ENCODE measurements at regions not wholly inside any gene's neighbourhood (a gene's known extent, or its start where the extent isn't known, plus 50 kb on each side); places are given as distances from the start of the nearest gene placed in this dataset.

DNA sequence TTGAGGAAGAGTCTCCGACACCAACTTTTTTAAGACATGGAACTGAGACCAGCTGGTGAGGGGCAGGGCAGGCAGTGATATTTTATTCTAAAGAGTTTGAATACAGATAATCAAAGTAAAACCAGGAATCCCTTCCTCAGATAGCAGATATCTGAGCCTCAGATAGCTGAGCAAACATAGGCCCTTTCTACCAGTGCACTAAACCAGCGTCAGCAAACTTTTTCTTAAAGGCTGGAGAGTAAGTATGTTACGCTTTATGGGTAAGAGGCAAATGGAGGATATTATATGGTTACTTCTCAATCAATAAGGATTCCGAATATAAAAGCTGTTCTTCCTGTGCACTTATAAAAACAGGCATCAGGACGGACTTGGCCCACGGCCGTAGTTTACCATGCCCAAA, 73.9 kb downstream of the WNT5A start:
- DNase-seq, result no peak

DNA sequence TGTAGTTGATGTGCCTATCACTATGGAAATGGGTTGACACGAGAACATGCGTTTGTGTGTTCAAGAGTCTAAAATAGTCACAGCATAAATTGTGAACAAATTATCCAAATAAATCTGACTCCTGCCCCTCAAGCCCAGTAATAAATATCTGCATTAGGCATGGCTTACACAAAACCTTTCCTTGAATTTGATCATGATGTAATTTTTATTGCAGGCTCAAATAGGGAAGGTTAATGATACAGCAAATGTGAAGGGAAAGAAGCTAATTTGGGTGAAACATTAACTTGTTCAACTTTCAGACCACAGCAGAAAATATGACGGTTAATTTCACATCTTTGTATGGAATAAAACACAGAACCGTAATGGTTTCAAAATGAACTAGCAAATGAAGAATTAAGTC, 74.6 kb downstream of the WNT5A start:
- DNase-seq, result no peak

GRCh38 chr3:55409806-55410205, 77.3 kb downstream of the WNT5A start:
- no peak for DNase-seq

DNA sequence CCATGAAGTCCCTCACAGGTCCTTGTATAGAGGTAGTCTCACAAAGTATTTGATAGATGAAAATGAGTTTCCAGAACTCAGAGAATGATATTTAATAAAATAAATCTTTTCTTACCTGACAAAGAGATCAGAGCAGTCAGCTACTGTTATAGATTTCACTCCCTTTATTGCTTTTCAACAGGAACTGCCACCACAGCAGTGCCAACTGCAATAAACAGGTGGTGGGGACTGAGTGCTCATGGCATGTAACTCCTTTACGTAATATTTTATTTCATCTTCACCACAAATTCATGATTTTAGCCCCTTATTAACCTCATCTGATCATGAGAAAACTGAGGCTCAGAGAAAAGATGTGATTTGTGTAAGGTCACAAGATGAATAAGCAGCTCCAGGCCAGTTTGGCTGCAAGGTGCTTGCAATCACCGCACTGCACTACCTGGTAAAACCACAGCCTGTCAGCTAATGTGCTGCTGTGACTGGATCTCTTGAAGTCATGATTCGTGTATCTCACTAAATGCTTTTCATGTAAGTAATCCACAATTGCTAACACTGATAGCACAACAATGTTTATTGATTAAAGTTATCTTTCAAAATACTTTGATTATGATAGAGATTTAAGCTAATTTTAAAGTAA, 78.8 kb downstream of the WNT5A start:
- DNase-seq, result no peak

- no peak for DNase-seq
Observed at GRCh38 chr3:55407426-55407820, 79.7 kb downstream of the WNT5A start.

- no peak for DNase-seq
Observed at GRCh38 chr3:55406696-55407425, 80.2 kb downstream of the WNT5A start.

GRCh38 chr3:55405436-55405835, 81.7 kb downstream of the WNT5A start:
- DNase-seq, result peak; percentile 23

GRCh38 chr3:55402886-55403609, 84.1 kb downstream of the WNT5A start:
- DNase-seq, result no peak

DNA sequence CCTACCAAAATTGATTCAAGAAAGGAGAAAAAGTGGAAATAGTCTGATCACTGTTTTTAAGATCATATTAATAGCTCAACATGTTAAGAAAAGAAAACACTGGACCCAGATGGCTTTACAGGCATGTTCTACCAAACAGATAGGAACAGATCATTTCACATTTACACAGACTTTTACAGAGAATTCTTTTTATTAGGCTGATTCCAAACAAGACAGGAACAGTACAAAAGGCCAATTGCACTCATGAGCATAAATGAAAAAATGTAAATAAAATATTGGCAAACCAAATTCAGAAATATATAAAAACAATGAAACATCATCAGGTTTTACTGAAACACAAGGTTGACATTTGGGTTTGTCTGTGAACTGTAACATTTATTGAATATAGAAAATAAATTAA, 106.5 kb downstream of the WNT5A start:
- DNase-seq, result no peak

DNA sequence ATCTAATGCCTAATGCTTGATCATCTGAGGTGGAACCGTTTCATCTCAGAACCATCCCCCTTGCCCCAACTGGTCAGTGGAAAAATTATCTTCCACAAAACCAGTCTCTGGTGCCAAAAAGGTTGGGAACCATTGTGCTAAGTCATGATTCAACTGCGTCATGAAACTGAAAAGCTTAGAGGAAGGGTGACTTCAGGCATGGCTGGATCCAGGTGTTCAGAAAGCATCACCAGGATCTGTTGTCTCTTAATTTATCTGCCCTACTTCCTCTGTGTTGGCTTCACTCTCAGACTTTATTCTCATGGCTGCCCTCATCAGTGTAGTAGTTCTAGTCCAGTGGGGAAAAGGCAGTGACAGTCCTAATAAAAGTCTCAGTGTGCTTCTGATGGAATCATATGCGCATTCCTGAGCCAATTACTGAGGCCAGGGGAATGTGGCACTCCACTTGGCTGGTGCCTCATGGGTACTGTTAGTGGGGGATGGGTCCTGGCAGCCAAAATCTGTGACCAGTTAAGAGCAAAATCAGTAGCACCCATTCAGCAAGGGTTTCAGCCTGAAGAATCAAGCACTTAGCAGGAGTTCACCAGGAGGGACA, 110.3 kb downstream of the WNT5A start:
- no peak for DNase-seq

DNA sequence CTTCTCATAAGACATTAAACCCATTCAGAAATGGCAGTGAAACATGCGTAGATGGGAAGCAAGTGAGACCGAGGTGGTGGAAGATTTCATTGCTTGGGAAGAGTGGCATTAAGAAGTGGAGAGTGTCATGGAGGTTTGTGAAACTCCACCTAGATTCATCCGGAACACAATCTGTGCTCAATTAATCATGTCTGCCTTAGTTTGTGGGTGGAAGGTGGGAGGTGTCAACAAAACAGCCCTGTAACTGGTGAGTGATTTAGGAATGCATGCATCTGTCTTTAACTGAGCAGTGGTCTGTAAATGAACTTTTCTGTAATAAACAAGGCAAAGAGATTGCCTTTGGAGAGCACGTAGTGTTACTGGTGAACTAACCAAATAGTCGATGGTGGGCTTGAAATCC, 113.7 kb downstream of the WNT5A start:
- no peak for DNase-seq

DNA sequence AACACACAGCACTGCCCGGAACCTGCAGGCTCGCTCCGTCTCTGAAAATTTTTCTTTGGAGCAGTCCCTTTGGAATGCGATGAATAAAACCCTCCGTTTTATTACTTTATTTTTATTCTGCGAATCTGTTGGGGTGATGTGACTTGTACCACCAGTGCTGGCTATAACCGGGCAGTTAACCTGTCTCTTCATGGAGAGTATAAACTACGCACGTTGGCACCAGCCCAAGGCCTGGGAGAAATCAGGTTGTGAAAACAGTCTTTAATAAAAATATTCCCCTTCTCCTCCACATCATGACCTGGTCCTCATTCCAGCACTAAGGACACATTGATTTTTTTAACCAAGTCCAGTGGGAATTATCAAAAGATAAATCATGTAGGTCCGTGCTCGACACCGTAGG, 116.8 kb downstream of the WNT5A start:
- DNase-seq, result no peak

GRCh38 chr3:55369141-55369847, 117.8 kb downstream of the WNT5A start:
- no peak for DNase-seq

DNA sequence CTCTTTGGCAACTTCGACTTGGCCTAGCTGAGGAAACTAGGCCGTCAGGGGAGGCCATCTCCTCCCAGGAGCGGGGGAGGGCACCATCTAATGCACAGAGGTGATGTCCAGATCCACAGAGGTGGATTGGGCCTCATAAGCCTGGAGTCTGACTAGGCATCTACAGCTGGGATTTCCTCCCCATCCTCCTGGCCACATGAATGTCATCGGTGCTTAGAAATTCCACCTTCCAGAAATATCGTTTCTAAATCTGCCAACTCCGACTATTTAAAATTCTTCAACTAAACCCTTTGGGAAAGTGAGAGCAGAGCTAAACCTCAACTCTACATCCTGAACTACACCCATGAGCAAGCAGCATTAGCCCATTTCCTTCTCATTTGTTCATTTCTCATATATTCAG, 118.7 kb downstream of the WNT5A start:
- DNase-seq, result no peak

DNA sequence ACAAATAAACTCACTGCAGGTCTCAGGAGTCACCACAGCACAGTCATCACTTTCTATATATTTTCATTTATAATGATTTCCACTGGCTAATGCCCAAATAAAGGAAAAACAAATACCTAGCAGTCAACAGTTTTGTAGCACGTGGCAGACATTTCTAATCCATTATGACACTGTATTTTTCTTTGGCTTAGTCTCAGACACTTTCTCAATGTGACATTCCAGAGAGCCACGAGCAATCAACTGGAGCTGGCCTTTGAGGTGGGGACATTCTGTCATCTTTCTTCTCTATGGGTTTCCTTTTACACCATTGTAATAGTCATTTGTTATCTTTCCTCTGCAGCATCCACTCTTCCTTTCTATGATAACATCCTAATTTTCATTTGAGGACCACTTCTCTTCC, 119.7 kb downstream of the WNT5A start:
- DNase-seq, result no peak

GRCh38 chr3:55364421-55364820, 122.7 kb downstream of the WNT5A start:
- DNase-seq, result no peak

DNA sequence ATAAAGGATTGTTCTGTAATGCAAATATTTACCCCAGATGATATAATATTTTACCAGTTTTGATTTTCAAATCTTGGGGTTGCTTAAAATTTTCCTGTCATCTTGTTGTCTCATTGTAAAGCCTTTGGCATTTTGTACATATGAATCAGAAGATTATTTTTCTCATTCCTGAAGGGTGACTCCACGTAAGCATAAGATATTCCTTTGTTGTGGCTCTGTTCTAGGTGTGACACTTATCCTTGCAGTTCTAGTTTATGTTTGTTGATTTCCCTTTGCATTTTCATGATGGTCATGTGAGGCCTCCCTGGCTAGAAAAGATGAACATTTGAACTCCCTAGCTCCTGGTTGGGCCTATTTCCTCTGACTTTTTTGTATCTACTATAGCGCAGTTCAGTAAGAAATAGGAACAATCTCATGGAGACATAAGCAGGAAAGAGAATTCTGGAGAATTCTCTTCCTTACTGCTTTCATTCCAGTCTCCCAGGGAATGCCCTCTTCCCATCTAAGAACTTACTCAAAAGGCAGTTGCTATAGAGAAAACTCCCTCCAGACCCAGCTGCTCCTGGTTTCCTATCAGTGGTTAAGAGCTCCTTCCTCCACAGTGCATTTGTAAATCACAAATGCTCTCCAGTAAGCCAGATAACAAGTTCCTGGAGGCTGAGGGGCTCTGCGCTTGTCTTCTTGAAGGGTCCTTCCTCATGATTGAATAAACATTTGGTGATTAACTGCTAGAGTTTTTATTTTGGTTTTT, 124.7 kb downstream of the WNT5A start:
- no peak for DNase-seq

DNA sequence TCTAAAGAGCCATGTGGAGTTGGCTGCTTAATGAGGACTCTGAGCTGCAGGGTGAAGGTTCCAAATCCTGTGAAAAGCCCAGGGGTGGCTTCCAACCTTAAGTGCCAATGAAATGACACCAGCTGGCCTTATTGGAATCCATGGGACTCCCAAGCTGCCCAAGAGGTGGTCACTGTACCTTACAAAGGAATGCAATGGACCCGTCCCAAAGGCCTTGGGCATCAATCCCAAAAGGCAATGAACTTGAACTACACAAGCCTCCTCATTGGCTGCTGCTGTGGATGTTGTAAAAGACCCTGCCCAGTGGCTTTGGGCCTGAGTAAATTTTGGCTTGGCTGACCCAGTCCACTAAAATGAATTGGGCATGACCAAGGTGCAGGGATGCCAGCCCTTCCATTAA, 129.3 kb downstream of the WNT5A start:
- no peak for DNase-seq

DNA sequence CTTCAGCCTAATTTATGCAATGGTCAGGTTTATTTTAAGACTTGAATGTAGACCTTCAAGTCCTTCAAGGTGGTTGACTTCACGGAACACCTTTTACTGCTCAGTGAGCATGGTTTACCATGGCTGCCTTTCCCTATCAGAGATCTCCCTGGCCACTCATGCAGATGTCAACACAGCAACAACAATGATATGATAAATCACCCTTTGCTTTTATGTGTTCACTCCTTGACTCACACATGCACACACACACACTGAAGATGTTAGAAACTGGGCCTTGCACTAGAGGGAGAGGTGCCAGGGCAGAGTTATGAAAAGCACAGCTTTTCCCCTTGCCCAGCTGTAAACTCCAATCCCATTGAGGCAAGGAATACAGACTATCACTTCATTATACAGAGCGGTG, 134.4 kb downstream of the WNT5A start:
- DNase-seq, result no peak

DNA sequence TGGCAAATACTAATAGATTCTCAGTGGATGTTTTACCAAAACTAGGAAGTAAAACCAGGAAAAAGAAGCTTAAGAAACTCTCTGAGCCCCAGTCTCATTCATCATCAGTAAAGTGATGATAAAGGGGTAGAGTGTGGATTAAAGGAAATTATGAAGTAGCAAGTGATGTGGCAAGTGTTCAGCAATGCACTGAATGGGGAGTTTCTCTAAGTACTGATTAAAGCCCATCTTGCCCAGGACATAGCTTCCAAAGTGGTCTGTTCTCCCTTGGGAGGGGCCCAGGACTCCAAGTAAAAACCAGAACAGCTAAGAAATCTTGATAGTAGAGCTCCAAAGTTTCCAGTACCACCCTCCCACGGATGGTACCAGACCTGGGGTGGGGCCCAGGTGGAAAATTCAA, 137.3 kb downstream of the WNT5A start:
- no peak for DNase-seq

GRCh38 chr3:55343486-55344357, 143.4 kb downstream of the WNT5A start:
- no peak for DNase-seq

All from stimulated activated CD8-positive, alpha-beta memory T cell treated with anti-CD3 and anti-CD28 coated beads, Interleukin-4, amount 100 ng/mL, for 48 hours (primary cell).